GM12878 (cell line): ENCODE measurements at regions not wholly inside any gene's neighbourhood (a gene's known extent, or its start where the extent isn't known, plus 50 kb on each side); places are given as distances from the start of the nearest gene placed in this dataset.

Source experiments
- ATAC-seq: fragments of 200-7000 bp; cut with Tn5 transposase; 3 replicates; pipeline ENCODE4 v1.9.1; 2020; ENCODE audit warnings: mild to moderate bottlenecking, moderate library complexity
- BruUV-seq: library from RNA; stranded (reverse); fragments of 400-500 nt; replicated peaks from 2 replicates; lab custom pipeline; 2021; lab: Mats Ljungman, UMichigan
- CTCF ChIA-PET: fragments of 300-600 bp; sonication (Branson Sonifier 250); formaldehyde crosslinking; extraction: SDS; loops from one replicate; lab custom pipeline; 2021; ENCODE audit warnings: inconsistent platforms; lab: Yijun Ruan, JAX
- POLR2A ChIA-PET: fragments of 350-600 bp; formaldehyde crosslinking; extraction: SDS; loops from one replicate; lab custom pipeline; 2021; ENCODE audit warnings: inconsistent platforms; lab: Charles Lee
- RAD21 ChIA-PET: fragments of 300-600 bp; sonication (Branson Sonifier 250); formaldehyde crosslinking; loops from one replicate; lab custom pipeline; 2023; ENCODE audit warnings: antibody characterized with exemption; ENCODE audit not compliant: unreplicated experiment; lab: Charles Lee
- SMC1A ChIA-PET: fragments of 300-600 bp; sonication (Branson Sonifier 250); formaldehyde crosslinking; loops from one replicate; lab custom pipeline; 2023; ENCODE audit not compliant: unreplicated experiment, uncharacterized antibody; lab: Charles Lee
- DNase-seq: peaks from one replicate; pipeline ENCODE4 v3.0.0-alpha.2; 2011; ENCODE audit warnings: low read depth, low spot score
- FAIRE-seq: peaks from 3 replicates; lab custom pipeline; 2011; peaks lifted over from hg19 to GRCh38; lab: Jason Lieb, UNC
- H2AFZ ChIP-seq: 2 replicates; pipeline ENCODE4 v1.6.0; 2011; ENCODE audit warnings: low read depth, low read length, control low read depth; ENCODE audit not compliant: control insufficient read depth
- H3K27ac ChIP-seq: 2 replicates; pipeline ENCODE4 v1.5.1; 2011; ENCODE audit warnings: control low read depth; ENCODE audit not compliant: control insufficient read depth, insufficient read depth
- H3K27me3 ChIP-seq, 2 experiments: replicated peaks in 1 of 2; 2 replicates each; pipeline versions ENCODE4 v1.6.0 to v1.6.1; 2011; ENCODE audit warnings: low read length in 1 of 2; ENCODE audit not compliant: control insufficient read depth in 2 of 2, insufficient read depth in 2 of 2
- H3K36me3 ChIP-seq, 2 experiments: 2 replicates each; pipeline ENCODE4 v1.5.1; 2011; ENCODE audit warnings: low read length in 1 of 2; ENCODE audit not compliant: control insufficient read depth in 2 of 2, insufficient read depth in 2 of 2
- H3K4me1 ChIP-seq: 2 replicates; pipeline ENCODE4 v1.6.1; 2011; ENCODE audit warnings: mild to moderate bottlenecking, low read length, moderate library complexity, mixed read lengths; ENCODE audit not compliant: control insufficient read depth, insufficient read depth
- H3K4me2 ChIP-seq: 2 replicates; pipeline ENCODE4 v1.6.0; 2011; ENCODE audit warnings: control low read depth; ENCODE audit not compliant: control insufficient read depth, insufficient read depth
- H3K4me3 ChIP-seq: fragments of 200-600 bp; sonication (generic); 2 replicates; pipeline ENCODE4 v1.5.1; 2016
- H3K79me2 ChIP-seq: 2 replicates; pipeline ENCODE4 v1.6.0; 2011; ENCODE audit warnings: low read length; ENCODE audit not compliant: control insufficient read depth, insufficient read depth
- H3K9ac ChIP-seq: 2 replicates; pipeline ENCODE4 v1.8.0; 2011; ENCODE audit warnings: low read length, control low read depth, mixed read lengths; ENCODE audit not compliant: control insufficient read depth, insufficient read depth
- H3K9me3 ChIP-seq: replicated peaks from 3 replicates; pipeline ENCODE4 v1.5.1; 2011; ENCODE audit warnings: mild to moderate bottlenecking, low read length; ENCODE audit not compliant: control insufficient read depth, insufficient read depth
- H4K20me1 ChIP-seq: 2 replicates; pipeline ENCODE4 v1.6.0; 2011; ENCODE audit not compliant: control insufficient read depth, insufficient read depth
- CBX3 ChIP-seq: fragments of 200-600 bp; sonication (generic); IDR thresholded peaks from 2 replicates; pipeline ENCODE4 v1.6.1; 2016; ENCODE audit warnings: low read depth, borderline replicate concordance
- ESRRA ChIP-seq: IDR thresholded peaks from 2 replicates; pipeline ENCODE4 v1.6.1; 2012; ENCODE audit warnings: mild to moderate bottlenecking, low read length, improper control_type of control experiment
- HDAC6 ChIP-seq: fragments of 200-600 bp; sonication (generic); IDR thresholded peaks from one replicate; pipeline ENCODE4 v1.8.0; 2017; ENCODE audit warnings: antibody characterized with exemption; ENCODE audit not compliant: unreplicated experiment
- IKZF2 ChIP-seq, 2 experiments: fragments of 450-650 bp; IDR thresholded peaks; 2 replicates each; pipeline ENCODE4 v1.6.1; 2017; ENCODE audit warnings: mild to moderate bottlenecking in 2 of 2, moderate library complexity in 2 of 2
- MXI1 ChIP-seq: fragments of 150-350 bp; IDR thresholded peaks from 2 replicates; pipeline ENCODE4 v1.6.1; 2011; ENCODE audit warnings: low read depth, mild to moderate bottlenecking, inconsistent platforms, low read length, improper control_type of control experiment
- RAD21 ChIP-seq: IDR thresholded peaks from 2 replicates; pipeline ENCODE4 v1.6.1; 2011; ENCODE audit warnings: mild to moderate bottlenecking, low read depth, low read length, moderate library complexity; ENCODE audit not compliant: insufficient read depth
- RAD51 ChIP-seq: fragments of 450-650 bp; IDR thresholded peaks from 2 replicates; pipeline ENCODE4 v1.6.1; 2016; ENCODE audit warnings: moderate library complexity, mild to moderate bottlenecking, inconsistent platforms
- TCF7 ChIP-seq: IDR thresholded peaks from 2 replicates; pipeline ENCODE4 v1.6.1; 2014; ENCODE audit warnings: antibody characterized with exemption, borderline replicate concordance
- ZSCAN29 ChIP-seq: fragments of 450-650 bp; IDR thresholded peaks from 2 replicates; pipeline ENCODE4 v1.6.1; 2017; ENCODE audit warnings: mild to moderate bottlenecking, moderate library complexity
- WGBS: methylation state at CpG from one replicate; pipeline ENCODE4 v1.1.6; 2016; ENCODE audit warnings: low lambda C conversion rate; ENCODE audit not compliant: insufficient replicate concordance, insufficient coverage; ENCODE audit errors: missing lambda C conversion rate; 5-methylcytosine and 5-hydroxymethylcytosine counted together
- in situ Hi-C: fragments of 300-500 bp; cut with MboI; formaldehyde crosslinking; loops from 9 replicates; pipeline ENCODE4 v1.14.3; 2018; ENCODE audit warnings: mixed read lengths
- intact Hi-C: fragments of 100-400 bp; cut with micrococcal nuclease; formaldehyde crosslinking; loops from one replicate; pipeline ENCODE4 v1.14.2; 2022; ENCODE audit not compliant: unreplicated experiment
- TF ChIP-seq, protein P1 (sequence below): fragments of 450-650 bp; formaldehyde crosslinking; IDR thresholded peaks from 2 replicates; pipeline ENCODE4 v1.5.0; 2022; ENCODE audit warnings: mild to moderate bottlenecking, missing genetic modification characterization

DNA sequence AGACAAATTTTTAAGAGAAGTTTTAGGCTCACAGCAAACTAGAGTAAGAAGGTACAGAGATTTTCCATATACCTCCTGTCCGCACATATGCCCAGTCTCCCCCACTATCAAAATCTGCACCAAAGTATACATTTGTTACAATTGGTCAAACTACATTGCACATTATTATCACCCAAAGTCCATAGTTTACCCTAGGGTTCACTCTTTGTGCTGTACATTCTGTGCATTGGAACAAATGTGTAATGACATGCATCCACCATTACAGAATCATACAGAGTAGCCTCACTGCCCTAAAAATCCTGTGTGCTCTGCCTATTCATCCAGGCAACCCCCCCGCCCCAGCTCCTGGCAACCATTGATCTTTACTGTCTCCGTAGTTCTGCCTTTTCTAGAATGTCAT is 61.7 kb upstream of the SPRED2 start (continued):
- TF ChIP-seq, protein P1, sequence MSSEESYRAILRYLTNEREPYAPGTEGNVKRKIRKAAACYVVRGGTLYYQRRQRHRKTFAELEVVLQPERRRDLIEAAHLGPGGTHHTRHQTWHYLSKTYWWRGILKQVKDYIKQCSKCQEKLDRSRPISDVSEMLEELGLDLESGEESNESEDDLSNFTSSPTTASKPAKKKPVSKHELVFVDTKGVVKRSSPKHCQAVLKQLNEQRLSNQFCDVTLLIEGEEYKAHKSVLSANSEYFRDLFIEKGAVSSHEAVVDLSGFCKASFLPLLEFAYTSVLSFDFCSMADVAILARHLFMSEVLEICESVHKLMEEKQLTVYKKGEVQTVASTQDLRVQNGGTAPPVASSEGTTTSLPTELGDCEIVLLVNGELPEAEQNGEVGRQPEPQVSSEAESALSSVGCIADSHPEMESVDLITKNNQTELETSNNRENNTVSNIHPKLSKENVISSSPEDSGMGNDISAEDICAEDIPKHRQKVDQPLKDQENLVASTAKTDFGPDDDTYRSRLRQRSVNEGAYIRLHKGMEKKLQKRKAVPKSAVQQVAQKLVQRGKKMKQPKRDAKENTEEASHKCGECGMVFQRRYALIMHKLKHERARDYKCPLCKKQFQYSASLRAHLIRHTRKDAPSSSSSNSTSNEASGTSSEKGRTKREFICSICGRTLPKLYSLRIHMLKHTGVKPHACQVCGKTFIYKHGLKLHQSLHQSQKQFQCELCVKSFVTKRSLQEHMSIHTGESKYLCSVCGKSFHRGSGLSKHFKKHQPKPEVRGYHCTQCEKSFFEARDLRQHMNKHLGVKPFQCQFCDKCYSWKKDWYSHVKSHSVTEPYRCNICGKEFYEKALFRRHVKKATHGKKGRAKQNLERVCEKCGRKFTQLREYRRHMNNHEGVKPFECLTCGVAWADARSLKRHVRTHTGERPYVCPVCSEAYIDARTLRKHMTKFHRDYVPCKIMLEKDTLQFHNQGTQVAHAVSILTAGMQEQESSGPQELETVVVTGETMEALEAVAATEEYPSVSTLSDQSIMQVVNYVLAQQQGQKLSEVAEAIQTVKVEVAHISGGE (CRISPR knock-in tag): no peak
- TF ChIP-seq ESRRA: no peak
- no peak for TF ChIP-seq CBX3
- TF ChIP-seq ZSCAN29: no peak
- TF ChIP-seq IKZF2 (IDR thresholded peaks at IDR 0.05): no peak

DNA sequence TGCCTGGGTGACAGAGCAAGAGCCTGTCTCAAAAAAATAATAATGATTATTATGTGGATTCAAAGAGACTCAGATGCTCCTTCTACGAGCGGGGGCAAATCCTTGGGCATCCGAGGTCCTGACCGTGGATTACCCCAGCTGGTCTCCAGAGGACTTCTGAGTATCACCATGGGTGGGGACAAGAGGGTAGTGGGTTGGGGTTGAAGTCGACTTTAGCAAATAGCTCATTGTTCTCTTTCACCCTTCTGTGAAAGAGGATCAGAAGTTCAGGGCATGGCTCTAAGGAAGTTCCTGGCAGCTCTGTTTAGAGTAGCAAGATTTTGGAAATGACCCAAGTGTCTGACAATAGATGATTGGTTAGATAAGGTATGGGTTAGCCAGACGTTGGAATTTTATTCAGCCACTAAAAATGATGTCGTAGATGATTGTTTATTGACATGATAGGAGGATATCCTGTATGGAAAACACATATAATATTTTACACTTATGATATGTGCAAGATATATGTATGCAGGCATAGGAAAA is 59.0 kb upstream of the SPRED2 start:
- FAIRE-seq (no peak), DNase-seq (no peak), ATAC-seq (no peak)
- H3K27me3 ChIP-seq: no peaks in the 10 kb centered on the region; a peak in 1 of 4 replicates
- H3K79me2 ChIP-seq: no peaks in the 10 kb centered on the region
- intact Hi-C loops: no loop called here
- peaks cover 2% of the 10 kb centered on the region; the same call in 1 of the 3 replicates for H3K9me3 ChIP-seq
- H3K9ac ChIP-seq: no peak overlapping the region
- RAD21 ChIA-PET: no interaction called here
- no peak overlapping the region for H3K27ac ChIP-seq
- no peak overlapping the region for H3K4me3 ChIP-seq
- no peaks in the 10 kb centered on the region for H3K4me1 ChIP-seq
- no peaks in the 10 kb centered on the region for H4K20me1 ChIP-seq
- no peak overlapping the region for H3K4me2 ChIP-seq
- CTCF ChIA-PET: no interaction called here
- POLR2A ChIA-PET: interaction anchor here (0.6 kb wide), 1 partner anchor 87 kb away, joined by 4 read pairs; no protein-coding TSS in a partner anchor
- H3K36me3 ChIP-seq: no peaks in the 10 kb centered on the region
- WGBS: 27% methylated on average over 7 of the region's 7 CpGs
- SMC1A ChIA-PET: interaction anchor here (0.6 to 0.8 kb wide), 2 partner anchors 39 to 172 kb away, joined by 3 read pairs; no protein-coding TSS in a partner anchor
- in situ Hi-C loops: no loop called here
- no peak overlapping the region for H2AFZ ChIP-seq
- no peak for TF ChIP-seq HDAC6
- no peak for TF ChIP-seq MXI1
- TF ChIP-seq RAD21: no peak
- TF ChIP-seq RAD51: no peak
- no peak for TF ChIP-seq TCF7
- TF ChIP-seq, all 136 proteins: peak for 0
- no TSS peak for BruUV-seq
